Fibroblast of lung (primary cell): ENCODE measurements at regions not wholly inside any gene's neighbourhood (a gene's known extent, or its start where the extent isn't known, plus 50 kb on each side); places are given as distances from the start of the nearest gene placed in this dataset.
A peak's percentile ranks its signal among the peaks of the same experiment; 100 is the strongest.

Experiments
- DNase-seq, 2 donors: peaks; one replicate each; pipeline versions ENCODE4 v3.0.0 to v3.0.0-alpha.2; 2010; ENCODE audit warnings: low read depth in 2 of 2
- H2AFZ ChIP-seq: 2 replicates; pipeline ENCODE4 v1.5.1; 2012; ENCODE audit warnings: low read length, control low read depth, inconsistent platforms
- H3K27ac ChIP-seq: 2 replicates; pipeline ENCODE4 v1.5.1; 2011; ENCODE audit warnings: low read length, control low read depth; ENCODE audit not compliant: insufficient read depth
- H3K27me3 ChIP-seq: 2 replicates; pipeline ENCODE4 v1.5.1; 2011; ENCODE audit warnings: mild to moderate bottlenecking, low read length; ENCODE audit not compliant: control insufficient read depth, insufficient read depth
- H3K36me3 ChIP-seq: 2 replicates; pipeline ENCODE4 v1.5.1; 2011; ENCODE audit warnings: low read length; ENCODE audit not compliant: control insufficient read depth, insufficient read depth
- H3K4me1 ChIP-seq: 2 replicates; pipeline ENCODE4 v1.5.1; 2011; ENCODE audit warnings: low read length; ENCODE audit not compliant: control insufficient read depth, insufficient read depth; ENCODE audit errors: extremely low read depth
- H3K4me2 ChIP-seq: 2 replicates; pipeline ENCODE4 v1.5.1; 2011; ENCODE audit warnings: low read length, control low read depth; ENCODE audit not compliant: insufficient read depth; ENCODE audit errors: extremely low read depth
- H3K4me3 ChIP-seq, 4 experiments: fragments of 200-600 bp in 1 of 4; sonication (generic) in 1 of 4; replicated peaks in 1 of 4; 2 replicates each; pipeline ENCODE4 v1.5.1; 2011 to 2016; ENCODE audit warnings: low read length in 4 of 4, low read depth in 3 of 4, mild to moderate bottlenecking in 3 of 4, control low read depth in 2 of 4, inconsistent platforms in 1 of 4, mixed read lengths in 1 of 4; ENCODE audit not compliant: insufficient read depth in 1 of 4; ENCODE audit errors: control extremely low read depth in 1 of 4
- H3K79me2 ChIP-seq: 2 replicates; pipeline ENCODE4 v1.5.1; 2012; ENCODE audit warnings: mild to moderate bottlenecking, low read length, inconsistent platforms; ENCODE audit not compliant: control insufficient read depth, insufficient read depth
- H3K9ac ChIP-seq: 2 replicates; pipeline ENCODE4 v1.5.1; 2011; ENCODE audit warnings: mild to moderate bottlenecking, low read length, control low read depth; ENCODE audit not compliant: insufficient read depth
- H3K9me3 ChIP-seq: 2 replicates; pipeline ENCODE4 v1.5.1; 2012; ENCODE audit warnings: low read depth, low read length; ENCODE audit not compliant: control insufficient read depth, insufficient read depth
- H4K20me1 ChIP-seq: 2 replicates; pipeline ENCODE4 v1.5.1; 2011; ENCODE audit warnings: low read length; ENCODE audit not compliant: control insufficient read depth, insufficient read depth; ENCODE audit errors: extremely low read depth
- CTCF ChIP-seq, 2 donors: IDR thresholded peaks in 1 of 2; conservative IDR thresholded peaks in 1 of 2; 1 replicate in 1 of 2; 2 replicates in 1 of 2; pipeline ENCODE4 v1.5.1; 2011 to 2012; ENCODE audit warnings: low read length in 2 of 2, control low read depth in 1 of 2, inconsistent platforms in 1 of 2, low read depth in 1 of 2, mild to moderate bottlenecking in 1 of 2
- EZH2 ChIP-seq: IDR thresholded peaks from 2 replicates; pipeline ENCODE4 v1.5.1; 2012; ENCODE audit warnings: low read length, control low read depth, mild to moderate bottlenecking; ENCODE audit errors: missing control alignments

DNA sequence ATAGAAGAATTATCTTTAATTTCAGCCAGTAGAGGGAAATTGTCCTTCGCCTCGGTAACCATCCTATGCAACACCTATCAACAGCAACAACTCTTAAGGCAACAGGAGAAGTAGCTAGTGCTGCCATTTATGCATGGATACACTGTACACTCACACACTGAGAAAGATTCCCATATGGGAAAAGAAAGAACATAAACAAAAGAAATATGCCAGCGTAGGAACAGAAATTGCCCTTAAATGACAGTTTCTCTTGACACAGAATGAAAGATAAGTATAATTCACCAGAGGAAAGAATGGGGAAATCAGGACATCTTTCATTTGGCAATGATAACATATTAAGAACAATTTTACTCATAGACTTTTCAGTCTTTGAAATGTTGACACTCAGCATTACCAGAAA lies 466.9 kb downstream of the BCAT1 start:
- Histone ChIP-seq H4K20me1 (no peaks in the 10 kb centered on the region), H3K9me3 (no peaks in the 10 kb centered on the region), H3K4me3 (no peak overlapping the region), H3K9ac (no peak overlapping the region), H3K4me1 (peaks cover 5% of the 10 kb centered on the region), H3K27me3 (no peaks in the 10 kb centered on the region), H3K79me2 (peaks cover 15% of the 10 kb centered on the region), H3K27ac (no peak overlapping the region), H3K36me3 (no peaks in the 10 kb centered on the region), H2AFZ (no peak overlapping the region), H3K4me2 (no peak overlapping the region)
- TF ChIP-seq EZH2 (no peak), CTCF (conservative IDR thresholded peaks at IDR 0.05 in 1 of 2, IDR thresholded peaks at IDR 0.05 in 1 of 2; ENCODE audit: low read depth in 1 of 2, low read length in 2 of 2) (no peak)
- no peak for DNase-seq

DNA sequence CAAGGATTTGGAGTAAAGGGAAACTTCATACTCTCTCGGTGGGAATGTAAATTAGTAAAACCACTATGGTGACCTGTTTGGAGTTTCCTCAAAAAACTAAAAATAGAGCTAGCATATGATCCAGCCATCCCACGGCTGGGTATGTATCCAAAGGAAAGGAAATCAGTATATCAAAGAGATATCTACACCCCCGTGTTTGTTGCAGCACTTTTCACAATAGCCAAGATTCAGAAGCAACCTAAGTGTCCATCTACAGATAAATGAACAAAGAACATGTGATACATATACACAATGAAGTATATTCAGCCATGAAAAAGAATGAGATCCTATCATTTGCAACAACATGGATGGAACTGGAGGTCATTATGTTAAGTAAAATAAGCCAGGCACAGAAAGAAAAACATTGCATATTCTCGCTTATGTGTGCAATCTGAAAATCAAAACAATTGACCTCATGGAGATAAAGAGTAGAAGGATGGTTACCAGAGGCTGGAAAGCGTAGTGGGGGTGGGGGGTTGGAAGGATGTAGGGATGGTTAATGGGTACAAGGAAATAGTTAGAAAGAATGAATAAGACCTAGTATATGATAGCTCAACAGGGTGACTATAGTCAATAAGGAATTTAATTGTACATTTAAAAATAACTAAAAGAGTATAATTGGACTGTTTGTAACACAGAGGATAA lies 468.0 kb downstream of the BCAT1 start:
- Histone ChIP-seq H2AFZ (no peak overlapping the region), H3K27ac (no peak overlapping the region), H3K36me3 (no peaks in the 10 kb centered on the region), H4K20me1 (no peaks in the 10 kb centered on the region), H3K4me3 (no peak overlapping the region), H3K4me2 (no peak overlapping the region), H3K4me1 (peaks cover 5% of the 10 kb centered on the region), H3K9me3 (no peaks in the 10 kb centered on the region), H3K9ac (no peak overlapping the region), H3K27me3 (no peaks in the 10 kb centered on the region), H3K79me2 (peaks cover 5% of the 10 kb centered on the region)
- DNase-seq = peak in 1 of 2 donors; percentile 23
- TF ChIP-seq CTCF (conservative IDR thresholded peaks at IDR 0.05 in 1 of 2, IDR thresholded peaks at IDR 0.05 in 1 of 2; ENCODE audit: low read depth in 1 of 2, low read length in 2 of 2) (no peak), EZH2 (no peak)

GRCh38 chr12:24479131-24479530 lies 469.8 kb downstream of the BCAT1 start:
- DNase-seq = peak in 1 of 2 donors; percentile 55
- Histone ChIP-seq H3K27me3 (no peaks in the 10 kb centered on the region), H3K79me2 (peaks cover 2% of the 10 kb centered on the region), H3K9ac (no peak overlapping the region), H3K27ac (no peak overlapping the region), H4K20me1 (no peaks in the 10 kb centered on the region), H3K36me3 (no peaks in the 10 kb centered on the region), H3K4me3 (no peak overlapping the region), H2AFZ (no peak overlapping the region), H3K4me1 (peaks cover 5% of the 10 kb centered on the region), H3K4me2 (no peak overlapping the region), H3K9me3 (no peaks in the 10 kb centered on the region)
- TF ChIP-seq CTCF (conservative IDR thresholded peaks at IDR 0.05 in 1 of 2, IDR thresholded peaks at IDR 0.05 in 1 of 2; ENCODE audit: low read depth in 1 of 2, low read length in 2 of 2) (no peak), EZH2 (no peak)
